GM12878 (cell line): ENCODE measurements at regions not wholly inside any gene's neighbourhood (a gene's known extent, or its start where the extent isn't known, plus 50 kb on each side); places are given as distances from the start of the nearest gene placed in this dataset.

Experiments
- BRCA1 ChIP-seq: IDR thresholded peaks from 2 replicates; pipeline ENCODE4 v1.6.1; 2011; ENCODE audit warnings: low read depth, low read length, improper control_type of control experiment
- EP300 ChIP-seq, 2 experiments: fragments of 150-350 bp in 1 of 2; IDR thresholded peaks; 2 replicates each; pipeline ENCODE4 v1.6.1; 2011 to 2012; ENCODE audit warnings: low read depth in 2 of 2, low read length in 2 of 2, borderline replicate concordance in 1 of 2, improper control_type of control experiment in 1 of 2, inconsistent platforms in 1 of 2; ENCODE audit not compliant: control insufficient read depth in 1 of 2
- ESRRA ChIP-seq: IDR thresholded peaks from 2 replicates; pipeline ENCODE4 v1.6.1; 2012; ENCODE audit warnings: mild to moderate bottlenecking, low read length, improper control_type of control experiment
- SMARCA5 ChIP-seq: fragments of 450-650 bp; IDR thresholded peaks from 2 replicates; pipeline ENCODE4 v1.6.1; 2017; ENCODE audit warnings: mild to moderate bottlenecking
- SUZ12 ChIP-seq: fragments of 200-600 bp; sonication (generic); IDR thresholded peaks from one replicate; pipeline ENCODE4 v1.6.1; 2018; ENCODE audit warnings: antibody characterized with exemption, mild to moderate bottlenecking; ENCODE audit not compliant: unreplicated experiment
- TAF1 ChIP-seq: IDR thresholded peaks from 2 replicates; pipeline ENCODE4 v1.6.1; 2011; ENCODE audit warnings: mild to moderate bottlenecking, low read depth, low read length, borderline replicate concordance
- TF ChIP-seq, protein P1 (sequence below), 3 experiments: IDR thresholded peaks in 2 of 3; conservative IDR thresholded peaks in 1 of 3; 2 replicates each; pipeline ENCODE4 v1.5.1; 2011; ENCODE audit warnings: low read depth in 3 of 3, low read length in 3 of 3, mild to moderate bottlenecking in 3 of 3, control low read depth in 2 of 3, moderate library complexity in 2 of 3, inconsistent platforms in 1 of 3, mixed read lengths in 1 of 3; ENCODE audit not compliant: control insufficient read depth in 2 of 3, insufficient read depth in 1 of 3; ENCODE audit errors: extremely low read depth in 1 of 3

DNA sequence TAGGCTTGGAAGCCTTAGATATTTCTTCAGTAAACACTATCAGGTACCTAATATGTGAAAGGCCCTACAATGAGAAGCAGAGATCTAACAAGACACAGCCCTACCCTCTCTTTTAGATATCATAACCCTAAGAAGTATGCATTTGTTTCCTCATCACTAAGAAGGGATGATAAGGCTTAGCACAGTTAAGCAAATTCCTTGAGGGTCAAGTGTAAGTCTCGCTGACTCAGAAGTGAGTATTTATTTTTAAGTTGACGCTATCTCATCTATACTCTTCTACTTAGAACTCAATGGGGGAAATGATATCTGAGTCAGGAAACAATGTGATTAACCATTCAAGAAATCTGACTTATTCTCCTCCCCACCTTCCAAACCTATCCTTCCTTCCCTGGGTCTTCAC is 149.7 kb downstream of the ESM1 start:
- no peak for TF ChIP-seq BRCA1
- TF ChIP-seq, protein P1, sequence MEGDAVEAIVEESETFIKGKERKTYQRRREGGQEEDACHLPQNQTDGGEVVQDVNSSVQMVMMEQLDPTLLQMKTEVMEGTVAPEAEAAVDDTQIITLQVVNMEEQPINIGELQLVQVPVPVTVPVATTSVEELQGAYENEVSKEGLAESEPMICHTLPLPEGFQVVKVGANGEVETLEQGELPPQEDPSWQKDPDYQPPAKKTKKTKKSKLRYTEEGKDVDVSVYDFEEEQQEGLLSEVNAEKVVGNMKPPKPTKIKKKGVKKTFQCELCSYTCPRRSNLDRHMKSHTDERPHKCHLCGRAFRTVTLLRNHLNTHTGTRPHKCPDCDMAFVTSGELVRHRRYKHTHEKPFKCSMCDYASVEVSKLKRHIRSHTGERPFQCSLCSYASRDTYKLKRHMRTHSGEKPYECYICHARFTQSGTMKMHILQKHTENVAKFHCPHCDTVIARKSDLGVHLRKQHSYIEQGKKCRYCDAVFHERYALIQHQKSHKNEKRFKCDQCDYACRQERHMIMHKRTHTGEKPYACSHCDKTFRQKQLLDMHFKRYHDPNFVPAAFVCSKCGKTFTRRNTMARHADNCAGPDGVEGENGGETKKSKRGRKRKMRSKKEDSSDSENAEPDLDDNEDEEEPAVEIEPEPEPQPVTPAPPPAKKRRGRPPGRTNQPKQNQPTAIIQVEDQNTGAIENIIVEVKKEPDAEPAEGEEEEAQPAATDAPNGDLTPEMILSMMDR (IDR thresholded peaks at IDR 0.05 in 2 of 3, conservative IDR thresholded peaks at IDR 0.05 in 1 of 3; ENCODE audit: control insufficient read depth in 2 of 3, extremely low read depth in 1 of 3, insufficient read depth in 1 of 3, low read depth in 3 of 3, low read length in 3 of 3) = no peak
- no peak for TF ChIP-seq EP300 (IDR thresholded peaks at IDR 0.05; ENCODE audit: borderline replicate concordance in 1 of 2, control insufficient read depth in 1 of 2, low read depth in 2 of 2, low read length in 2 of 2)
- TF ChIP-seq ESRRA = no peak
- TF ChIP-seq SMARCA5 = no peak
- TF ChIP-seq TAF1 = no peak
- TF ChIP-seq SUZ12 = no peak
